ENCODE measurements at regions not wholly inside any gene's neighbourhood (a gene's known extent, or its start where the extent isn't known, plus 50 kb on each side); places are given as distances from the start of the nearest gene placed in this dataset.

GRCh38 chr6:117072134-117072533, 193.2 kb upstream of the VGLL2 start:
- Histone ChIP-seq H3K4me3 (ENCODE audit: low read length) (no peak overlapping the region), H3K4me1 (ENCODE audit: insufficient read depth, low read length) (no peaks in the 10 kb centered on the region), H3K9me3 (ENCODE audit: control insufficient read depth in 1 of 2, insufficient read depth in 1 of 2, low read length in 2 of 2) (peaks cover 0 to 4% of the 10 kb centered on the region in 2 experiments), H3K36me3 (ENCODE audit: insufficient read depth, low read length) (no peaks in the 10 kb centered on the region), H3K27me3 (ENCODE audit: control insufficient read depth in 1 of 2, insufficient read depth in 2 of 2, low read length in 2 of 2) (no peaks in the 10 kb centered on the region), H3K27ac (ENCODE audit: low read depth in 1 of 2, low read length in 2 of 2) (no peak overlapping the region)
- ChIA-PET POLR2A (no interaction called here), CTCF (no interaction called here)
- ATAC-seq (ENCODE audit: poor library complexity), result no peak
- TF ChIP-seq CTCF (IDR thresholded peaks at IDR 0.05), result no peak
- Mint-ChIP-seq H3K27me3 (no peaks in the 10 kb centered on the region), H3K36me3 (ENCODE audit: low read depth) (no peaks in the 10 kb centered on the region), H3K9me3 (peaks cover 7% of the 10 kb centered on the region), H3K27ac (no peak overlapping the region), H3K4me1 (ENCODE audit: low read depth) (no peaks in the 10 kb centered on the region), H3K4me3 (no peak overlapping the region)
- no peak for DNase-seq
- intact Hi-C loops (cut with DNase I, micrococcal nuclease), result no loop called here

- H3K9me3 Mint-ChIP-seq, result peaks cover 7% of the 10 kb centered on the region
- Histone ChIP-seq H3K4me3 (ENCODE audit: low read length) (no peak overlapping the region), H3K27ac (ENCODE audit: low read depth in 1 of 2, low read length in 2 of 2) (no peak overlapping the region), H3K36me3 (ENCODE audit: insufficient read depth, low read length) (no peaks in the 10 kb centered on the region), H3K9me3 (ENCODE audit: control insufficient read depth in 1 of 2, insufficient read depth in 1 of 2, low read length in 2 of 2) (peaks cover 0 to 4% of the 10 kb centered on the region in 2 experiments), H3K27me3 (ENCODE audit: control insufficient read depth in 1 of 2, insufficient read depth in 2 of 2, low read length in 2 of 2) (no peaks in the 10 kb centered on the region), H3K4me1 (ENCODE audit: insufficient read depth, low read length) (no peaks in the 10 kb centered on the region)
- no peaks in the 10 kb centered on the region for H3K27me3 Mint-ChIP-seq
- no peak overlapping the region for H3K4me3 Mint-ChIP-seq
- ATAC-seq (ENCODE audit: poor library complexity), result no peak
- intact Hi-C loops (cut with DNase I, micrococcal nuclease), result no loop called here
- H3K27ac Mint-ChIP-seq, result no peak overlapping the region
- ChIA-PET POLR2A (no interaction called here), CTCF (no interaction called here)
- no peaks in the 10 kb centered on the region for H3K4me1 Mint-ChIP-seq (ENCODE audit: low read depth)
- H3K36me3 Mint-ChIP-seq (ENCODE audit: low read depth), result no peaks in the 10 kb centered on the region
- TF ChIP-seq CTCF (IDR thresholded peaks at IDR 0.05), result no peak
- no peak for DNase-seq
Measured at GRCh38 chr6:117072781-117073180, 192.6 kb upstream of the VGLL2 start.

GRCh38 chr6:117074672-117075071, 190.7 kb upstream of the VGLL2 start:
- peaks cover 11% of the 10 kb centered on the region for H3K9me3 Mint-ChIP-seq
- Histone ChIP-seq H3K27me3 (ENCODE audit: control insufficient read depth in 1 of 2, insufficient read depth in 2 of 2, low read length in 2 of 2) (no peaks in the 10 kb centered on the region), H3K36me3 (ENCODE audit: insufficient read depth, low read length) (no peaks in the 10 kb centered on the region), H3K9me3 (ENCODE audit: control insufficient read depth in 1 of 2, insufficient read depth in 1 of 2, low read length in 2 of 2) (peaks cover 0 to 4% of the 10 kb centered on the region in 2 experiments), H3K4me1 (ENCODE audit: insufficient read depth, low read length) (no peaks in the 10 kb centered on the region), H3K4me3 (ENCODE audit: low read length) (no peak overlapping the region), H3K27ac (ENCODE audit: low read depth in 1 of 2, low read length in 2 of 2) (no peak overlapping the region)
- ChIA-PET CTCF (no interaction called here), POLR2A (no interaction called here)
- no peak overlapping the region for H3K27ac Mint-ChIP-seq
- no peak overlapping the region for H3K4me3 Mint-ChIP-seq
- H3K36me3 Mint-ChIP-seq (ENCODE audit: low read depth), result no peaks in the 10 kb centered on the region
- ATAC-seq (ENCODE audit: poor library complexity) (no peak), DNase-seq (no peak)
- intact Hi-C loops (cut with DNase I, micrococcal nuclease), result no loop called here
- TF ChIP-seq CTCF (IDR thresholded peaks at IDR 0.05), result no peak
- no peaks in the 10 kb centered on the region for H3K27me3 Mint-ChIP-seq
- no peaks in the 10 kb centered on the region for H3K4me1 Mint-ChIP-seq (ENCODE audit: low read depth)
